Erythroblast (primary cell): ENCODE measurements at regions not wholly inside any gene's neighbourhood (a gene's known extent, or its start where the extent isn't known, plus 50 kb on each side); places are given as distances from the start of the nearest gene placed in this dataset.

ENCODE experiments used
- GATA1 ChIP-seq: IDR thresholded peaks from 2 replicates; pipeline ENCODE4 v1.6.1; 2011; ENCODE audit warnings: low read depth, mild to moderate bottlenecking, control low read depth, low read length, moderate library complexity
- POLR2A ChIP-seq: IDR thresholded peaks from 2 replicates; pipeline ENCODE4 v1.6.1; 2011; ENCODE audit warnings: mild to moderate bottlenecking, low read length

GRCh38 chr5:57119031-57119430, 54.8 kb upstream of the GPBP1 start:
- TF ChIP-seq POLR2A (no peak), GATA1 (no peak)
